ENCODE measurements at regions not wholly inside any gene's neighbourhood (a gene's known extent, or its start where the extent isn't known, plus 50 kb on each side); places are given as distances from the start of the nearest gene placed in this dataset.

- TF ChIP-seq CTCF (IDR thresholded peaks at IDR 0.05), result no peak
- no peak for TF ChIP-seq POLR2AphosphoS5 (IDR thresholded peaks at IDR 0.05)
- no peak for TF ChIP-seq POLR2A (IDR thresholded peaks at IDR 0.05)
- TF ChIP-seq EP300 (IDR thresholded peaks at IDR 0.05; ENCODE audit: low read depth), result no peak
Observed at GRCh38 chr2:200185628-200186000, 120.9 kb upstream of the SPATS2L start.

Measured in transverse colon (tissue), 4 donors.